GM12872 (cell line): ENCODE measurements at regions not wholly inside any gene's neighbourhood (a gene's known extent, or its start where the extent isn't known, plus 50 kb on each side); places are given as distances from the start of the nearest gene placed in this dataset.

Experiments
- TF ChIP-seq, protein P1 (sequence below): IDR thresholded peaks from 3 replicates; pipeline ENCODE4 v1.5.1; 2011; ENCODE audit warnings: low read depth, mild to moderate bottlenecking, low read length, moderate library complexity; ENCODE audit not compliant: insufficient read depth

GRCh38 chr22:49013707-49014106 lies 814.0 kb downstream of the BRD1 start:
- TF ChIP-seq, protein P1, sequence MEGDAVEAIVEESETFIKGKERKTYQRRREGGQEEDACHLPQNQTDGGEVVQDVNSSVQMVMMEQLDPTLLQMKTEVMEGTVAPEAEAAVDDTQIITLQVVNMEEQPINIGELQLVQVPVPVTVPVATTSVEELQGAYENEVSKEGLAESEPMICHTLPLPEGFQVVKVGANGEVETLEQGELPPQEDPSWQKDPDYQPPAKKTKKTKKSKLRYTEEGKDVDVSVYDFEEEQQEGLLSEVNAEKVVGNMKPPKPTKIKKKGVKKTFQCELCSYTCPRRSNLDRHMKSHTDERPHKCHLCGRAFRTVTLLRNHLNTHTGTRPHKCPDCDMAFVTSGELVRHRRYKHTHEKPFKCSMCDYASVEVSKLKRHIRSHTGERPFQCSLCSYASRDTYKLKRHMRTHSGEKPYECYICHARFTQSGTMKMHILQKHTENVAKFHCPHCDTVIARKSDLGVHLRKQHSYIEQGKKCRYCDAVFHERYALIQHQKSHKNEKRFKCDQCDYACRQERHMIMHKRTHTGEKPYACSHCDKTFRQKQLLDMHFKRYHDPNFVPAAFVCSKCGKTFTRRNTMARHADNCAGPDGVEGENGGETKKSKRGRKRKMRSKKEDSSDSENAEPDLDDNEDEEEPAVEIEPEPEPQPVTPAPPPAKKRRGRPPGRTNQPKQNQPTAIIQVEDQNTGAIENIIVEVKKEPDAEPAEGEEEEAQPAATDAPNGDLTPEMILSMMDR: no peak

- TF ChIP-seq, protein P1: no peak
These were observed 814.8 kb downstream of the BRD1 start for GRCh38 chr22:49012712-49013395.

DNA sequence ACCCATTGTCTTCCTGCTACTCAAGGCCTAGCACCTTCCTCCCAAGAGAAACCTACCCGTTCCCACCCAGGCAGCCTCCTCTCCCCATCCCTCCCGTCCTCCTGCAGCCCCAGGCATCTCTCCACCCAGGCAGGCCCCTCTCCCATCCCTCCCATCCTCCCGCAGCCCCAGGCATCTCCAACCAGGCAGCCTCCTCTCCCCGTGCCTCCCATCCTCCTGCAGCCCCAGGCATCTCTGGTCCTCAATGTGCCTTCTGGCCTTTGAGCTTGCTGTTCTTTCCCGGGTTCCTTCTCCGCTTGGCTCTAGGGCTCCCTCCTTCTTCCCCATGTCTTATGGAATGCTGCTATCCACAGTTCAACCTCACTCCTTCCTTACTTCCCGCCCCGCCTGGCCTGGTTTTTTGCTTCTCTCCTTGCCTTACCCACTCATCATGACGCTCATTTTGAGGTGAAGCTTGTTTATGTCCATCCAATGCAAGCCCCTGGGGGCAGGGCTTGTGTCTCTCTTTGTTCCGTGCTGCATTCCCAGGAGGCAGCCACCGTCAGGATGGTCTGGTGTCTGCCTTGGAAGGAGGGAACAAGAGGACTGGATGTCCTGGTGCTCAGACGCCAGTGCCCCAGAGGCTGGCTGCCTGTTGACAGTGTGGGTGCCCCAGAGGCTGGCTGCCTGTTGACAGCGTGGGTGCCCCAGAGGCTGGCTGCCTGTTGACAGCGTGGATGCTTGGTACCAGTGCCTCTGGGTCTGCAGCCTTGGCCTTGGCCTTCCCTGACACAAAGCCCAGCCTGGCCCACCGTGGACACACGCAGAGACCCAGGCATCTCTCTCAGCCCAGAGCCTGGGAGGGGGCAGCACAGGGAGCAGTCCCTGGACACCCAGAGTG lies 815.7 kb downstream of the BRD1 start:
- TF ChIP-seq, protein P1: no peak

GRCh38 chr22:49011379-49011768 lies 816.3 kb downstream of the BRD1 start:
- TF ChIP-seq, protein P1: no peak

DNA sequence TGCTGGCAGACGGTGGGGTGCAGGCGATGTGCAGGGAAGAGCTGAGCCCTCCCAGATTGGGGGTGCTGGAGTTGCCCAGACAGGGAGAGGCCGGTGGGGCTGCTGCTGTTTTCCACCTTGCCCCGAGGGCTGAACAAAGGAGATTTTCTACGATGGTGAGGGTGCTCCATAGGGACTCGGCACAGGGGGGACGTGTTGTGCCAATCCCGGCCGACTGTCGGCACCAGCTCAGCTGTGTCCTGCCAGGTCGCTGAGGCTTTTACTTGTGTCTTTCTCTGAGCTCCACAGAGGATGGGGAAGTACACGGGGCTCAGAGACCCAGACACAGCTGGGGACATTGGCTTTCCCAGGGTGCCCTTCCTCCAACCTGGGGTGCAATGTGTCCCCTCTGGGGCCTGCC lies 816.8 kb downstream of the BRD1 start:
- TF ChIP-seq, protein P1: no peak

DNA sequence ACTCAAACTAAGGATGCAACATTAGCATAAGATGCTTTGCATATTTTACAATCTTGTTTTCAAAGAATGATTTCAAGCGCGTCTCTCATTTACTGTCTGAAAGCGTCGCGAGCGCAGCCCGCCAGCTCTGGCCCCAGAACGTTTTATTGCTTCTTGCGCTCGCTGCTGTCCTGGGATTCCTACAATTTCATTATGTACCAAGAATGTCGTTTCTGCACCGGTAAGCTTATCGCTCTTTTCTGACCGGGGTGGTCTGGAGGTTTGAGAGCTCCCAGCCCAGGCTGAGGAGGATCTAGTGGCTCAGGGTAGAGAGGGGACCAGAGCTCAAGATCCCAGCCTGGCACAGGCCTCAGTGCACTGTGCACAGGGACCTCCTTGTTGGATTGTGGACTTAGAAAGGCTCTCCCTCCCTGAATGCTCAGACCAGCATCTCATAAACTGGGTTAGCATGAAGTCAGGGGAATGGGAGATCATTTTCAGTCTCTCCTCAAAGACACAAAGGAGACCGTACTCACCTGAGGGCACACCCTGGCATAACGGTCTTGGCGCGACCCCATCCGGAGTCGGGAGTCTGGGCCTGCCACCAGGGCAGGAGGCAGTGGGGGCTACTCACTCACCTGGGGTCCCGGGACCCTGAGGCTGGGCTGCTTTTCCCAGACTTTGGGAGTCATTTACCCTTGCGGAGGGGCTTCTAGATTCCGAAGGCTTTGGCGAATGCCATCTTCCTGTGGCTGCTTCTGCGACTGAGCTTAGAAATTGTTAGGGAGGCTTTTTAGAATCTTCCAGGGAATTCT lies 817.4 kb downstream of the BRD1 start:
- TF ChIP-seq, protein P1: no peak
